ENCODE measurements at regions not wholly inside any gene's neighbourhood (a gene's known extent, or its start where the extent isn't known, plus 50 kb on each side); places are given as distances from the start of the nearest gene placed in this dataset.

DNA sequence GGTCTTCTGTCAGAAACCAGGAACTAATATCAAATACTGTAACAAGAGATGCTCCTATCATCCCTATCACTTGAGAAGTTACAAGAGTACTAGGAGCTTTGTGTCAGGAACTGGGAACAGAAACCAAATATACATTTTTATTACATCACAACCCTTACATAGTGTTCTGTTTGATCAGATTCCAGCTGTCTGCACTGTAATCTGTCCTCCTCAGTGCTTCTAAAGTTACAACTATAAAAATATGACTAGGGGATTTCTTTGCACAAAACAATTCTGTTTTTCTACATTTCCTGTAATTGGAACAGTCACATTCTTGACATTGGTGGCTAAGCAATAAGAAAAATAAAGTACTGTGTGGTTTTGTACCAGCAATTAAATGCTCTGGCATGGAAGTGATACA lies 686.0 kb downstream of the PDHA2 start:
- TF ChIP-seq, protein P1, sequence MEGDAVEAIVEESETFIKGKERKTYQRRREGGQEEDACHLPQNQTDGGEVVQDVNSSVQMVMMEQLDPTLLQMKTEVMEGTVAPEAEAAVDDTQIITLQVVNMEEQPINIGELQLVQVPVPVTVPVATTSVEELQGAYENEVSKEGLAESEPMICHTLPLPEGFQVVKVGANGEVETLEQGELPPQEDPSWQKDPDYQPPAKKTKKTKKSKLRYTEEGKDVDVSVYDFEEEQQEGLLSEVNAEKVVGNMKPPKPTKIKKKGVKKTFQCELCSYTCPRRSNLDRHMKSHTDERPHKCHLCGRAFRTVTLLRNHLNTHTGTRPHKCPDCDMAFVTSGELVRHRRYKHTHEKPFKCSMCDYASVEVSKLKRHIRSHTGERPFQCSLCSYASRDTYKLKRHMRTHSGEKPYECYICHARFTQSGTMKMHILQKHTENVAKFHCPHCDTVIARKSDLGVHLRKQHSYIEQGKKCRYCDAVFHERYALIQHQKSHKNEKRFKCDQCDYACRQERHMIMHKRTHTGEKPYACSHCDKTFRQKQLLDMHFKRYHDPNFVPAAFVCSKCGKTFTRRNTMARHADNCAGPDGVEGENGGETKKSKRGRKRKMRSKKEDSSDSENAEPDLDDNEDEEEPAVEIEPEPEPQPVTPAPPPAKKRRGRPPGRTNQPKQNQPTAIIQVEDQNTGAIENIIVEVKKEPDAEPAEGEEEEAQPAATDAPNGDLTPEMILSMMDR (IDR thresholded peaks at IDR 0.05; ENCODE audit: insufficient read depth, low read depth, low read length): no peak
- TF ChIP-seq EZH2 (IDR thresholded peaks at IDR 0.05; ENCODE audit: insufficient read depth, low read length): no peak
